ENCODE measurements at regions not wholly inside any gene's neighbourhood (a gene's known extent, or its start where the extent isn't known, plus 50 kb on each side); places are given as distances from the start of the nearest gene placed in this dataset.

DNA sequence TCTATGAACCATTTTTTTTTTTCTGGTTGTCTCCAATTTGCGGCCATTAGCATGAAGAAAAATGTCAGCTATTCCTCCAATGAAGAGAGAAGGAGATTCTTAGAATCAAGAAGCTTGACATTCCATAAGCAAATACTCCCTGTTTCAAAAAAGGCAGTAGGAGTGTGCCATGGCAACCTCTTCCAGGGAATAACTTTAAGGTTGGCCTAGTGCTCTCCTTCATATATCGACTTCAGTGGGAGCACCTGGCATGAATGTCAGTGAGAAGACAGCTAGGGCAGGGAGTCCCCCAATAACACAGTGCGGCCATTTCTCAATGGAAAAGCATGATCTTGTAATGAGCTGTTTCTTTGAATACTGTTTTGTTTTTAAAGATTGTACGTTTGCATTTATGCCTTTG, 493.0 kb upstream of the ATP11B start:
- Histone ChIP-seq H3K27ac (ENCODE audit: low read depth, low read length, poor library complexity, severe bottlenecking) (no peak overlapping the region), H3K9me2 (ENCODE audit: insufficient read depth, low read length) (no peaks in the 10 kb centered on the region), H3K36me3 (ENCODE audit: insufficient read depth, low read length) (0 out of 2 replicates have a peak, but pooled peaks cover 6% of the 10 kb centered on the region), H3K4me3 (ENCODE audit: low read depth, low read length, poor library complexity, severe bottlenecking) (no peak overlapping the region), H3K4me1 (ENCODE audit: insufficient read depth, low read length, poor library complexity, severe bottlenecking) (no peaks in the 10 kb centered on the region), H3K4me2 (ENCODE audit: low read length) (no peak overlapping the region), H3K79me2 (ENCODE audit: insufficient read depth, low read depth, low read length) (no peaks in the 10 kb centered on the region), H4K20me1 (ENCODE audit: insufficient read depth, low read length) (no peaks in the 10 kb centered on the region), H2AFZ (ENCODE audit: low read length) (no peak overlapping the region), H3K9me3 (ENCODE audit: low read length) (no peaks in the 10 kb centered on the region)
- TF ChIP-seq, protein P1, sequence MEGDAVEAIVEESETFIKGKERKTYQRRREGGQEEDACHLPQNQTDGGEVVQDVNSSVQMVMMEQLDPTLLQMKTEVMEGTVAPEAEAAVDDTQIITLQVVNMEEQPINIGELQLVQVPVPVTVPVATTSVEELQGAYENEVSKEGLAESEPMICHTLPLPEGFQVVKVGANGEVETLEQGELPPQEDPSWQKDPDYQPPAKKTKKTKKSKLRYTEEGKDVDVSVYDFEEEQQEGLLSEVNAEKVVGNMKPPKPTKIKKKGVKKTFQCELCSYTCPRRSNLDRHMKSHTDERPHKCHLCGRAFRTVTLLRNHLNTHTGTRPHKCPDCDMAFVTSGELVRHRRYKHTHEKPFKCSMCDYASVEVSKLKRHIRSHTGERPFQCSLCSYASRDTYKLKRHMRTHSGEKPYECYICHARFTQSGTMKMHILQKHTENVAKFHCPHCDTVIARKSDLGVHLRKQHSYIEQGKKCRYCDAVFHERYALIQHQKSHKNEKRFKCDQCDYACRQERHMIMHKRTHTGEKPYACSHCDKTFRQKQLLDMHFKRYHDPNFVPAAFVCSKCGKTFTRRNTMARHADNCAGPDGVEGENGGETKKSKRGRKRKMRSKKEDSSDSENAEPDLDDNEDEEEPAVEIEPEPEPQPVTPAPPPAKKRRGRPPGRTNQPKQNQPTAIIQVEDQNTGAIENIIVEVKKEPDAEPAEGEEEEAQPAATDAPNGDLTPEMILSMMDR (conservative IDR thresholded peaks at IDR 0.05; ENCODE audit: low read length), result no peak
- no peak for TF ChIP-seq EZH2phosphoT487 (IDR thresholded peaks at IDR 0.05; ENCODE audit: borderline replicate concordance, low read depth, low read length)
- POLR2A ChIA-PET, result interaction anchor here (0.6 to 0.8 kb wide), 5 partner anchors 13 to 593 kb away, joined by 3 read pairs; no protein-coding TSS in a partner anchor
- no peak for DNase-seq (ENCODE audit: low spot score)
- CTCF ChIA-PET (ENCODE audit: unreplicated experiment), result no interaction called here
- BruUV-seq (replicated peaks), result no TSS peak
- intact Hi-C loops (cut with micrococcal nuclease; ENCODE audit: unreplicated experiment), result no loop called here

DNA sequence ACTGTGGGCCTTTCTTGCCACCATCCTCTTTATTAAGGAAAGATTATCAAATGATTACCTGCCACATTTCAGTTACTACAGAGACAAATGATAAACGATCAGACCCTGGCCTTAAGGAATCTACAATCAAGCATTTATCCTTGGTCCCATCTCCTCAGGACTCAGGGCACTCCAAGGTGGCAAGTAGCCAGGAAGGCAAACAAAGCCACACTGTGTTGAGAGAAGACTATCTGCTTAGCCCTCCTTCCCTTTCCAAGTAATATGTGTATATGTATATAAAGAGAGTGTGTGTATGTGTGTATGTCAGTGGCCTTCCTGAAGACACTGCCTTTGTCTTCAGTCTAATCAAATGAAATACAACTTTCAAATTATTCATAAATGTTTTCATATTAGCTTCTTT, 490.1 kb upstream of the ATP11B start:
- no peak overlapping the region for H3K4me2 ChIP-seq (ENCODE audit: low read length)
- no peak overlapping the region for H2AFZ ChIP-seq (ENCODE audit: low read length)
- H3K79me2 ChIP-seq (ENCODE audit: insufficient read depth, low read depth, low read length), result no peaks in the 10 kb centered on the region
- no peaks in the 10 kb centered on the region for H3K9me2 ChIP-seq (ENCODE audit: insufficient read depth, low read length)
- H3K36me3 ChIP-seq (ENCODE audit: insufficient read depth, low read length), result peaks cover 2% of the 10 kb centered on the region; the same call in 1 of the 2 replicates
- H3K4me1 ChIP-seq (ENCODE audit: insufficient read depth, low read length, poor library complexity, severe bottlenecking), result no peaks in the 10 kb centered on the region
- H4K20me1 ChIP-seq (ENCODE audit: insufficient read depth, low read length), result no peaks in the 10 kb centered on the region
- no peaks in the 10 kb centered on the region; the same call in 1 of the 2 replicates for H3K9me3 ChIP-seq (ENCODE audit: low read length)
- TF ChIP-seq EZH2phosphoT487 (IDR thresholded peaks at IDR 0.05; ENCODE audit: borderline replicate concordance, low read depth, low read length), result no peak
- TF ChIP-seq, protein P1 (conservative IDR thresholded peaks at IDR 0.05; ENCODE audit: low read length), result no peak
- H3K4me3 ChIP-seq (ENCODE audit: low read depth, low read length, poor library complexity, severe bottlenecking), result no peak overlapping the region
- intact Hi-C loops (cut with micrococcal nuclease; ENCODE audit: unreplicated experiment), result no loop called here
- ChIA-PET POLR2A (interaction anchor here (0.7 to 1.4 kb wide), 3 partner anchors 9 to 108 kb away, joined by 3 read pairs; no protein-coding TSS in a partner anchor), CTCF (ENCODE audit: unreplicated experiment) (no interaction called here)
- DNase-seq (ENCODE audit: low spot score), result no peak
- no peak overlapping the region for H3K27ac ChIP-seq (ENCODE audit: low read depth, low read length, poor library complexity, severe bottlenecking)
- BruUV-seq (replicated peaks), result no TSS peak

DNA sequence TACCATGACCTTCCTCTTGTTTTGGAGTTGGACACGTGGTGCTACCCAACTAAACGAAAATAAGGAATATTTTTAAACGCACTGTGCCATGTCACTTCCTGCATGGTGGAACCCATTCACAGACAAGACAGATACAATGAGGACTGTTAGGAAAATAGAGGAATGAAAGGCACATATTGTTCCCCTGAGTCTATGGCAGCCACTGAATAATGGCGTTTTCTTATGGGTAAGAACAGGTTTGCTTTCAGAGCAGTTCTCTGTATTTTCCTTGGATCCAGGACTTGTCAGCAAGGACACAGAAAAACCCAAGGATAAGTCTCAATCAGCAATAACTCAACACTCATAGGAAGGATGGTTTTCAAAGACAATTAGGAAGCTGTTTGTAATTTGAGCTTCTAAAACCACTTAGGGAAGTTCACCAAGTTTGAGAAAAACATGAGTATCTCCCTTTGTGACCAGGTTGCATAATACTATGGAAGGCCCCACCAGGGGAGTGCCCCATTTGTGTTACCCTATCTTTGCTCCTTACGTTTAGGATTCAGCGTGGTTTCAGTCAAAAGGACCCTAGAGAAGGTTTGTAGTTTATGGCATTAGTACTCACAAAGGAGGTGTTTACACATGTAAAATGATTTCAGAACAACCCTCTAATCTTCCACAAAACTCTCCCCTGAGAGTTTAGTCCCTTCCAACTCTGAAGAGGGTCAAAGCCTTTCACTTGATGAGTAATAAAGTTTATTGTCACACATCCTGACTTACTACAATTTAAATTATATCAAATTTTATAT, 487.2 kb upstream of the ATP11B start:
- BruUV-seq (replicated peaks), result no TSS peak
- Histone ChIP-seq H4K20me1 (ENCODE audit: insufficient read depth, low read length) (no peaks in the 10 kb centered on the region), H3K9me2 (ENCODE audit: insufficient read depth, low read length) (no peaks in the 10 kb centered on the region), H3K4me1 (ENCODE audit: insufficient read depth, low read length, poor library complexity, severe bottlenecking) (peaks cover 12% of the 10 kb centered on the region), H2AFZ (ENCODE audit: low read length) (no peak overlapping the region), H3K79me2 (ENCODE audit: insufficient read depth, low read depth, low read length) (no peaks in the 10 kb centered on the region), H3K4me3 (ENCODE audit: low read depth, low read length, poor library complexity, severe bottlenecking) (no peak overlapping the region), H3K27ac (ENCODE audit: low read depth, low read length, poor library complexity, severe bottlenecking) (no peak overlapping the region), H3K4me2 (ENCODE audit: low read length) (no peak overlapping the region), H3K9me3 (ENCODE audit: low read length) (no peaks in the 10 kb centered on the region; the same call in 1 of the 2 replicates), H3K36me3 (ENCODE audit: insufficient read depth, low read length) (peaks cover 2% of the 10 kb centered on the region; the same call in 1 of the 2 replicates)
- POLR2A ChIA-PET, result interaction anchor here (0.6 to 1.2 kb wide), 3 partner anchors 16 to 285 kb away, joined by 3 to 4 read pairs (median 3); no protein-coding TSS in a partner anchor
- intact Hi-C loops (cut with micrococcal nuclease; ENCODE audit: unreplicated experiment), result no loop called here
- TF ChIP-seq EZH2phosphoT487 (IDR thresholded peaks at IDR 0.05; ENCODE audit: borderline replicate concordance, low read depth, low read length), result no peak
- CTCF ChIA-PET (ENCODE audit: unreplicated experiment), result no interaction called here
- DNase-seq (ENCODE audit: low spot score), result no peak
